CD14-positive monocyte (primary cell): ENCODE measurements at regions not wholly inside any gene's neighbourhood (a gene's known extent, or its start where the extent isn't known, plus 50 kb on each side); places are given as distances from the start of the nearest gene placed in this dataset.

Experiments
- DNase-seq, 3 donors: peaks; one replicate each; pipeline ENCODE4 v3.0.0-alpha.2; 2011 to 2022
- H2AFZ ChIP-seq: 2 replicates; pipeline ENCODE4 v1.6.0; 2012; ENCODE audit warnings: mild to moderate bottlenecking, low read depth, low read length, inconsistent platforms; ENCODE audit not compliant: insufficient read depth, poor library complexity, severe bottlenecking
- H3K27ac ChIP-seq, 2 donors: 1 replicate in 1 of 2; 2 replicates in 1 of 2; pipeline ENCODE4 v1.5.1; 2012 to 2013; ENCODE audit warnings: low read length in 2 of 2, control low read depth in 1 of 2, inconsistent platforms in 1 of 2, low read depth in 1 of 2, mild to moderate bottlenecking in 1 of 2
- H3K27me3 ChIP-seq, 2 donors: one replicate each; pipeline versions ENCODE4 v1.6.0 to v1.6.1; 2011 to 2013; ENCODE audit warnings: low read length in 2 of 2; ENCODE audit not compliant: control insufficient read depth in 2 of 2, insufficient read depth in 2 of 2
- H3K36me3 ChIP-seq, 2 donors: replicated peaks in 1 of 2; 1 replicate in 1 of 2; 2 replicates in 1 of 2; pipeline versions ENCODE4 v1.5.1 to v1.6.1; 2012 to 2013; ENCODE audit warnings: low read length in 2 of 2, control low read depth in 1 of 2, inconsistent platforms in 1 of 2, mild to moderate bottlenecking in 1 of 2; ENCODE audit not compliant: insufficient read depth in 2 of 2, control insufficient read depth in 1 of 2
- H3K4me1 ChIP-seq, 2 donors: 1 replicate in 1 of 2; 2 replicates in 1 of 2; pipeline versions ENCODE4 v1.5.1 to v1.6.1; 2012 to 2013; ENCODE audit warnings: low read length in 2 of 2, control low read depth in 1 of 2, inconsistent platforms in 1 of 2, mild to moderate bottlenecking in 1 of 2, moderate library complexity in 1 of 2; ENCODE audit not compliant: insufficient read depth in 2 of 2, control insufficient read depth in 1 of 2
- H3K4me2 ChIP-seq: replicated peaks from 2 replicates; pipeline ENCODE3; 2012; ENCODE audit warnings: low read length, moderate library complexity, mild to moderate bottlenecking; ENCODE audit not compliant: poor library complexity, severe bottlenecking; ENCODE audit errors: extremely low read depth
- H3K4me3 ChIP-seq, 3 experiments: fragments of 200-600 bp in 1 of 3; sonication (generic) in 1 of 3; replicated peaks in 1 of 3; 1 replicate in 2 of 3; 2 replicates in 1 of 3; pipeline ENCODE4 v1.5.1; 2011 to 2013; ENCODE audit warnings: low read length in 3 of 3, mild to moderate bottlenecking in 3 of 3, control low read depth in 2 of 3, low read depth in 2 of 3, inconsistent platforms in 1 of 3, moderate library complexity in 1 of 3
- H3K79me2 ChIP-seq: 2 replicates; pipeline ENCODE4 v1.6.0; 2012; ENCODE audit warnings: mild to moderate bottlenecking, control low read depth, inconsistent platforms, low read length, moderate library complexity; ENCODE audit not compliant: insufficient read depth
- H3K9ac ChIP-seq: 2 replicates; pipeline ENCODE4 v1.6.0; 2017; ENCODE audit warnings: low read length, mild to moderate bottlenecking; ENCODE audit not compliant: insufficient read depth, poor library complexity, severe bottlenecking
- H3K9me3 ChIP-seq, 2 donors: replicated peaks in 1 of 2; 1 replicate in 1 of 2; 2 replicates in 1 of 2; pipeline versions ENCODE4 v1.5.1 to v1.6.1; 2012 to 2013; ENCODE audit warnings: low read length in 2 of 2, control low read depth in 1 of 2; ENCODE audit not compliant: control insufficient read depth in 1 of 2, insufficient read depth in 1 of 2
- H4K20me1 ChIP-seq: 2 replicates; pipeline ENCODE4 v1.6.0; 2012; ENCODE audit warnings: mild to moderate bottlenecking, low read length, control low read depth, moderate library complexity; ENCODE audit not compliant: insufficient read depth
- H3K27ac Mint-ChIP-seq, 7 donors: one replicate each; pipeline ENCODE4 v1.8.0; 2020; ENCODE audit warnings: mild to moderate bottlenecking in 7 of 7, mixed read lengths in 7 of 7, moderate library complexity in 6 of 7, inconsistent platforms in 2 of 7
- H3K27me3 Mint-ChIP-seq, 3 donors: one replicate each; pipeline ENCODE4 v1.8.0; 2021 to 2022; ENCODE audit warnings: low read depth in 3 of 3, mild to moderate bottlenecking in 3 of 3, mixed read lengths in 3 of 3, moderate library complexity in 3 of 3, inconsistent platforms in 1 of 3
- H3K36me3 Mint-ChIP-seq, 2 donors: one replicate each; pipeline ENCODE4 v1.8.0; 2020; ENCODE audit warnings: mixed read lengths in 2 of 2, inconsistent platforms in 1 of 2, mild to moderate bottlenecking in 1 of 2
- H3K4me1 Mint-ChIP-seq: one replicate; pipeline ENCODE4 v1.8.0; 2020; ENCODE audit warnings: mild to moderate bottlenecking, mixed read lengths
- H3K4me3 Mint-ChIP-seq, 2 donors: one replicate each; pipeline ENCODE4 v1.8.0; 2020; ENCODE audit warnings: mild to moderate bottlenecking in 2 of 2, mixed read lengths in 2 of 2, moderate library complexity in 1 of 2
- H3K9me3 Mint-ChIP-seq, 7 donors: one replicate each; pipeline ENCODE4 v1.8.0; 2020 to 2022; ENCODE audit warnings: mixed read lengths in 7 of 7, mild to moderate bottlenecking in 6 of 7, moderate library complexity in 6 of 7, inconsistent platforms in 2 of 7
- CTCF ChIP-seq: fragments of 200-600 bp; IDR thresholded peaks from one replicate; pipeline ENCODE4 v1.8.0; 2022; ENCODE audit warnings: antibody characterized with exemption, mild to moderate bottlenecking
- WGBS: methylation state at CpG from one replicate; pipeline ENCODE4 v1.1.5; 2013; ENCODE audit warnings: missing lambda C conversion rate; ENCODE audit not compliant: insufficient coverage; 5-methylcytosine and 5-hydroxymethylcytosine counted together
- intact Hi-C, 2 donors: fragments of 100-400 bp; cut with micrococcal nuclease; formaldehyde crosslinking; loops; one replicate each; pipeline versions ENCODE4 v1.15.0 to v1.15.1; 2023

GRCh38 chr1:8171751-8172464 is 145.8 kb upstream of the ERRFI1 start:
- Histone ChIP-seq H4K20me1 (no peaks in the 10 kb centered on the region), H3K4me2 (no peak overlapping the region), H3K9me3 (no peaks in the 10 kb centered on the region), H3K4me1 (peaks cover 2 to 9% of the 10 kb centered on the region in 2 donors), H3K4me3 (no peak overlapping the region), H3K79me2 (no peaks in the 10 kb centered on the region), H3K9ac (no peak overlapping the region), H3K36me3 (no peaks in the 10 kb centered on the region), H3K27ac (no peak overlapping the region), H3K27me3 (no peaks in the 10 kb centered on the region), H2AFZ (no peak overlapping the region)
- Mint-ChIP-seq H3K4me1 (peaks cover 11% of the 10 kb centered on the region), H3K36me3 (no peaks in the 10 kb centered on the region), H3K9me3 (peaks cover 0 to 3% (median 0%) of the 10 kb centered on the region in 7 donors), H3K27me3 (peaks cover 2 to 4% (median 2%) of the 10 kb centered on the region in 3 donors), H3K4me3 (no peak overlapping the region), H3K27ac (no peak overlapping the region)
- WGBS = 96% methylated on average over 13 of the region's 14 CpGs
- TF ChIP-seq CTCF = no peak
- intact Hi-C loops = no loop called here
- DNase-seq = no peak

- DNase-seq = no peak
- H3K9me3 Mint-ChIP-seq = peaks cover 0 to 6% (median 0%) of the 10 kb centered on the region in 7 donors
- no peaks in the 10 kb centered on the region for H3K79me2 ChIP-seq
- no peak overlapping the region for H3K9ac ChIP-seq
- H2AFZ ChIP-seq = no peak overlapping the region
- H3K4me2 ChIP-seq = no peak overlapping the region
- H3K4me1 Mint-ChIP-seq = peaks cover 11% of the 10 kb centered on the region
- H3K4me1 ChIP-seq = peaks cover 2 to 9% of the 10 kb centered on the region in 2 donors
- no peak for TF ChIP-seq CTCF
- no peaks in the 10 kb centered on the region for H4K20me1 ChIP-seq
- H3K9me3 ChIP-seq = no peaks in the 10 kb centered on the region
- WGBS = 83% methylated on average over 10 of the region's 13 CpGs
- H3K27ac ChIP-seq = no peak overlapping the region
- H3K36me3 ChIP-seq = no peaks in the 10 kb centered on the region
- intact Hi-C loops = no loop called here
- H3K4me3 ChIP-seq = no peak overlapping the region
- H3K4me3 Mint-ChIP-seq = no peak overlapping the region
- peak overlapping the region in 2 of 7 donors; percentile 57 to 78 for H3K27ac Mint-ChIP-seq
- no peaks in the 10 kb centered on the region for H3K27me3 ChIP-seq
- no peaks in the 10 kb centered on the region for H3K36me3 Mint-ChIP-seq
- peaks cover 0 to 7% (median under 1%) of the 10 kb centered on the region in 3 donors for H3K27me3 Mint-ChIP-seq
These were observed 144.1 kb upstream of the ERRFI1 start for GRCh38 chr1:8170059-8170835.
